ENCODE measurements at regions not wholly inside any gene's neighbourhood (a gene's known extent, or its start where the extent isn't known, plus 50 kb on each side); places are given as distances from the start of the nearest gene placed in this dataset.

- TF ChIP-seq CTCF (IDR thresholded peaks at IDR 0.05) (no peak), POLR2A (IDR thresholded peaks at IDR 0.05) (no peak)
These were observed 237.6 kb upstream of the ZNF462 start for GRCh38 chr9:106625259-106625789.

Data from Peyer's patch (tissue), 4 donors.